ENCODE measurements at regions not wholly inside any gene's neighbourhood (a gene's known extent, or its start where the extent isn't known, plus 50 kb on each side); places are given as distances from the start of the nearest gene placed in this dataset.

DNA sequence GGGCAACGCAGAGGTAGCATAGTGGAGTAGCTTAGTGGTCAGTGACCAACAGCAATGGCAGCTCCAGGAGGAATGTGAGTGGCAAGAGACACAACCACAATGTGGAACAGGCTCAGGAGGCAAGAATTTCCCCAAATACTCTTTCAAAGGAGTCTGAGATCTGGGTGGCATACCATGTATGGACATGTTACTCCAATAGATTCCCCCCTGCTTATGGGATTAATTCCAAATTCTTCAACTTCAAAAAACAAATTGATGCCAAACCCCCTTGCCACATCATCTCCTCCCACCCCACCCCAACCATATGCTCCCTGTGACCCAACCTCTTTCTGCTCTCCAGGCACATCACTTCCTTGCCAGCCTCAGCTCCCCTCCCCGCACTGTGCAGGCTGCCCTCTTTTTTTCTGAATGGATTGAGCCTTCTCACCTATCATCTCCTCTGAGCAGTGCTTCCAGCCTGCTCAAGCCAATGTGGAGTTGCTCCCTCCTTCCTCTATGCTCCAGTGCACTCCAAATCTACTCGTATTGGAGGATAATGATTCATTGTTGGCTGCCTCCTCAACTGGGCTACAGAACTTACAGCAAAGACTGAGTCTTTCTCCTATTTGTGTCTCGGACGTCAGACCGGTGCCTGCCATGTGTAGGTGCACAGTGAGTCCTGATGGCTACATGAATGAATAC is 93.0 kb upstream of the CEP85L start:
- Histone ChIP-seq H3K27ac (ENCODE audit: low read depth, low read length) (no peak overlapping the region), H2BK20ac (ENCODE audit: low read length) (no peak overlapping the region), H3K23me2 (ENCODE audit: low read depth, low read length) (no peaks in the 10 kb centered on the region), H3K14ac (ENCODE audit: insufficient read length) (no peak overlapping the region), H4K8ac (ENCODE audit: extremely low read depth, insufficient read depth, low read length) (no peak overlapping the region), H3K4me2 (ENCODE audit: insufficient read depth in 1 of 2, low read depth in 2 of 2, low read length in 2 of 2) (no peak overlapping the region), H2BK120ac (replicated peaks; ENCODE audit: low read depth, low read length) (no peak overlapping the region), H3K18ac (ENCODE audit: extremely low read depth, low read length) (no peak overlapping the region), H3K79me1 (ENCODE audit: low read depth, low read length) (no peaks in the 10 kb centered on the region), H2BK15ac (ENCODE audit: low read length) (no peak overlapping the region), H3K56ac (replicated peaks; ENCODE audit: insufficient read length, low read depth, low read length) (no peak overlapping the region), H3K36me3 (ENCODE audit: control insufficient read depth in 2 of 4, insufficient read depth in 4 of 4, low read length in 3 of 4) (no peaks in the 10 kb centered on the region), H3K23ac (ENCODE audit: insufficient read length) (no peak overlapping the region), H3K4ac (replicated peaks; ENCODE audit: insufficient read length, low read depth, low read length) (no peak overlapping the region), H4K91ac (replicated peaks; ENCODE audit: insufficient read length, low read length) (no peak overlapping the region), H2BK5ac (ENCODE audit: low read depth, low read length) (no peak overlapping the region), H3K4me1 (replicated peaks in 1 of 4; ENCODE audit: control insufficient read depth in 3 of 4, insufficient read depth in 4 of 4, low read length in 3 of 4) (peaks cover 0 to 5% (median 4%) of the 10 kb centered on the region in 4 experiments; a peak in 2 of 7 replicates), H3K27me3 (replicated peaks in 1 of 4; ENCODE audit: control insufficient read depth in 3 of 4, extremely low read depth in 1 of 4, insufficient read depth in 3 of 4, low read length in 3 of 4) (no peaks in the 10 kb centered on the region), H2BK12ac (ENCODE audit: low read depth, low read length) (no peak overlapping the region), H3K4me3 (ENCODE audit: extremely low read depth in 1 of 4, insufficient read depth in 2 of 4, low read depth in 3 of 4, low read length in 4 of 4) (no peak overlapping the region), H3K9ac (replicated peaks in 1 of 4; ENCODE audit: extremely low read depth in 1 of 4, low read depth in 3 of 4, low read length in 3 of 4) (no peak overlapping the region), H2AK5ac (ENCODE audit: low read depth, low read length) (no peak overlapping the region), H3K79me2 (ENCODE audit: control insufficient read depth in 1 of 2, insufficient read depth in 2 of 2, low read length in 2 of 2) (no peaks in the 10 kb centered on the region), H4K20me1 (replicated peaks in 1 of 2; ENCODE audit: control insufficient read depth in 1 of 2, insufficient read depth in 2 of 2, low read length in 2 of 2) (no peaks in the 10 kb centered on the region), H3K9me3 (ENCODE audit: insufficient read depth in 2 of 2, low read depth in 1 of 2, low read length in 1 of 2) (no peaks in the 10 kb centered on the region), H4K5ac (ENCODE audit: insufficient read length, low read depth, low read length) (no peak overlapping the region), H2AFZ (ENCODE audit: low read length) (no peak overlapping the region)
- CTCF ChIA-PET (ENCODE audit: partially characterized antibody): interaction anchor here (0.7 to 1.3 kb wide), 4 partner anchors 10 to 901 kb away, joined by 3 to 4 read pairs (median 3); no protein-coding TSS in a partner anchor
- WGBS, 2 experiments (ENCODE audit: extremely low coverage in 1 of 2, insufficient coverage in 1 of 2, insufficient read length in 1 of 2, insufficient replicate concordance in 2 of 2, low coverage in 1 of 2, low lambda C conversion rate in 2 of 2, missing lambda C conversion rate in 1 of 2): 94% methylated on average over 6 of the region's 6 CpGs; no CpG with 5 or more reads in 1 of the 2 experiments
- POLR2A ChIA-PET (ENCODE audit: partially characterized antibody): interaction anchor here (0.6 kb wide), 1 partner anchor 144 kb away, joined by 3 read pairs; no protein-coding TSS in a partner anchor
- DNase-seq (ENCODE audit: low read depth in 1 of 2, low spot score in 2 of 2): no peak
- FAIRE-seq: no peak
- TF ChIP-seq RAD21 (IDR thresholded peaks at IDR 0.05 in 1 of 2, conservative IDR thresholded peaks at IDR 0.05 in 1 of 2; ENCODE audit: low read depth in 2 of 2, low read length in 2 of 2) (no peak), SUZ12 (IDR thresholded peaks at IDR 0.05; ENCODE audit: low read length) (no peak), TBP (IDR thresholded peaks at IDR 0.05; ENCODE audit: low read depth, low read length) (no peak), SAP30 (IDR thresholded peaks at IDR 0.05; ENCODE audit: insufficient read depth, insufficient replicate concordance, low read length) (no peak), EP300 (IDR thresholded peaks at IDR 0.05; ENCODE audit: borderline replicate concordance in 1 of 2, low read depth in 2 of 2, low read length in 2 of 2) (no peak), CEBPB (IDR thresholded peaks at IDR 0.05; ENCODE audit: low read depth, low read length) (no peak), MAFK (IDR thresholded peaks at IDR 0.05; ENCODE audit: low read depth, low read length) (no peak), SIN3A (conservative IDR thresholded peaks at IDR 0.05 in 1 of 2, IDR thresholded peaks at IDR 0.05 in 1 of 2; ENCODE audit: low read depth in 1 of 2, low read length in 2 of 2) (no peak), EZH2 (IDR thresholded peaks at IDR 0.05; ENCODE audit: low read depth, low read length, severe bottlenecking) (no peak), KDM5A (IDR thresholded peaks at IDR 0.05; ENCODE audit: low read length) (no peak), SP1 (IDR thresholded peaks at IDR 0.05; ENCODE audit: low read depth, low read length) (no peak)
- TF ChIP-seq, protein P1, sequence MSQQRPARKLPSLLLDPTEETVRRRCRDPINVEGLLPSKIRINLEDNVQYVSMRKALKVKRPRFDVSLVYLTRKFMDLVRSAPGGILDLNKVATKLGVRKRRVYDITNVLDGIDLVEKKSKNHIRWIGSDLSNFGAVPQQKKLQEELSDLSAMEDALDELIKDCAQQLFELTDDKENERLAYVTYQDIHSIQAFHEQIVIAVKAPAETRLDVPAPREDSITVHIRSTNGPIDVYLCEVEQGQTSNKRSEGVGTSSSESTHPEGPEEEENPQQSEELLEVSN (IDR thresholded peaks at IDR 0.05): no peak

Data from H1 (cell line).